ENCODE measurements at regions not wholly inside any gene's neighbourhood (a gene's known extent, or its start where the extent isn't known, plus 50 kb on each side); places are given as distances from the start of the nearest gene placed in this dataset.

GRCh38 chr4:116866106-116866505, 219.3 kb downstream of the TRAM1L1 start:
- TF ChIP-seq, protein P1, sequence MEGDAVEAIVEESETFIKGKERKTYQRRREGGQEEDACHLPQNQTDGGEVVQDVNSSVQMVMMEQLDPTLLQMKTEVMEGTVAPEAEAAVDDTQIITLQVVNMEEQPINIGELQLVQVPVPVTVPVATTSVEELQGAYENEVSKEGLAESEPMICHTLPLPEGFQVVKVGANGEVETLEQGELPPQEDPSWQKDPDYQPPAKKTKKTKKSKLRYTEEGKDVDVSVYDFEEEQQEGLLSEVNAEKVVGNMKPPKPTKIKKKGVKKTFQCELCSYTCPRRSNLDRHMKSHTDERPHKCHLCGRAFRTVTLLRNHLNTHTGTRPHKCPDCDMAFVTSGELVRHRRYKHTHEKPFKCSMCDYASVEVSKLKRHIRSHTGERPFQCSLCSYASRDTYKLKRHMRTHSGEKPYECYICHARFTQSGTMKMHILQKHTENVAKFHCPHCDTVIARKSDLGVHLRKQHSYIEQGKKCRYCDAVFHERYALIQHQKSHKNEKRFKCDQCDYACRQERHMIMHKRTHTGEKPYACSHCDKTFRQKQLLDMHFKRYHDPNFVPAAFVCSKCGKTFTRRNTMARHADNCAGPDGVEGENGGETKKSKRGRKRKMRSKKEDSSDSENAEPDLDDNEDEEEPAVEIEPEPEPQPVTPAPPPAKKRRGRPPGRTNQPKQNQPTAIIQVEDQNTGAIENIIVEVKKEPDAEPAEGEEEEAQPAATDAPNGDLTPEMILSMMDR (conservative IDR thresholded peaks at IDR 0.05; ENCODE audit: low read depth, low read length): no peak
- TF ChIP-seq POLR2A (IDR thresholded peaks at IDR 0.05; ENCODE audit: low read depth, low read length) (no peak), RFX5 (IDR thresholded peaks at IDR 0.05; ENCODE audit: low read depth, low read length) (no peak), CEBPB (IDR thresholded peaks at IDR 0.05; ENCODE audit: low read depth, low read length) (no peak), NFE2L2 (IDR thresholded peaks at IDR 0.05; ENCODE audit: low read depth, low read length) (no peak), RAD21 (IDR thresholded peaks at IDR 0.05; ENCODE audit: low read length) (no peak), MAZ (IDR thresholded peaks at IDR 0.05; ENCODE audit: borderline replicate concordance, low read depth, low read length) (no peak)

Data from IMR-90 (cell line).